Neuronal stem cell (in vitro differentiated cells): ENCODE measurements at regions not wholly inside any gene's neighbourhood (a gene's known extent, or its start where the extent isn't known, plus 50 kb on each side); places are given as distances from the start of the nearest gene placed in this dataset.

Experiments used
- DNase-seq: peaks from one replicate; pipeline ENCODE4 v3.0.0-alpha.2; 2013; ENCODE audit warnings: low spot score
- H2AFZ ChIP-seq: one replicate; pipeline ENCODE4 v1.6.1; 2013; ENCODE audit warnings: mild to moderate bottlenecking, low read length, inconsistent platforms
- H2AK5ac ChIP-seq: 2 replicates; pipeline ENCODE4 v1.6.1; 2013; ENCODE audit warnings: low read depth, mild to moderate bottlenecking, inconsistent platforms, low read length, moderate library complexity, mixed read lengths
- H2BK120ac ChIP-seq: 2 replicates; pipeline ENCODE4 v1.6.1; 2013; ENCODE audit warnings: low read depth, mild to moderate bottlenecking, inconsistent platforms, low read length, moderate library complexity, mixed read lengths
- H2BK12ac ChIP-seq: one replicate; pipeline ENCODE4 v1.6.1; 2013; ENCODE audit warnings: low read length, inconsistent platforms
- H2BK15ac ChIP-seq: 2 replicates; pipeline ENCODE4 v1.6.1; 2013; ENCODE audit warnings: mild to moderate bottlenecking, low read length, inconsistent platforms, mixed read lengths
- H2BK5ac ChIP-seq: one replicate; pipeline ENCODE4 v1.6.1; 2013; ENCODE audit warnings: inconsistent platforms, mild to moderate bottlenecking, low read length, moderate library complexity
- H3K14ac ChIP-seq: one replicate; pipeline ENCODE4 v1.6.1; 2013; ENCODE audit warnings: low read length, inconsistent platforms
- H3K18ac ChIP-seq: 2 replicates; pipeline ENCODE4 v1.6.1; 2013; ENCODE audit warnings: low read length, inconsistent platforms
- H3K23ac ChIP-seq: 2 replicates; pipeline ENCODE4 v1.6.1; 2013; ENCODE audit warnings: low read depth, mild to moderate bottlenecking, mixed read lengths, low read length, inconsistent platforms; ENCODE audit not compliant: poor library complexity
- H3K27ac ChIP-seq: replicated peaks from 3 replicates; pipeline ENCODE4 v1.5.1; 2013; ENCODE audit warnings: low read length, inconsistent platforms
- H3K27me3 ChIP-seq, 3 experiments: 2 replicates each; pipeline ENCODE4 v1.6.1; 2013; ENCODE audit warnings: low read length in 3 of 3, mild to moderate bottlenecking in 2 of 3, inconsistent platforms in 1 of 3, low read depth in 1 of 3, mixed read lengths in 1 of 3, moderate library complexity in 1 of 3; ENCODE audit not compliant: control insufficient read depth in 3 of 3, insufficient read depth in 3 of 3
- H3K36me3 ChIP-seq, 2 donors: replicated peaks in 1 of 2; 2 replicates each; pipeline ENCODE4 v1.6.1; 2013; ENCODE audit warnings: low read length in 2 of 2; ENCODE audit not compliant: control insufficient read depth in 2 of 2, insufficient read depth in 2 of 2
- H3K4ac ChIP-seq: 2 replicates; pipeline ENCODE4 v1.6.1; 2013; ENCODE audit warnings: inconsistent platforms, mild to moderate bottlenecking, low read length, moderate library complexity
- H3K4me1 ChIP-seq, 2 donors: 1 replicate in 1 of 2; 2 replicates in 1 of 2; pipeline ENCODE4 v1.6.1; 2013; ENCODE audit warnings: low read length in 2 of 2, low read depth in 1 of 2; ENCODE audit not compliant: control insufficient read depth in 2 of 2, insufficient read depth in 1 of 2
- H3K4me2 ChIP-seq: one replicate; pipeline ENCODE4 v1.6.1; 2013; ENCODE audit warnings: mild to moderate bottlenecking, low read length, inconsistent platforms; ENCODE audit not compliant: insufficient read depth, poor library complexity, severe bottlenecking
- H3K4me3 ChIP-seq, 2 donors: 2 replicates each; pipeline ENCODE4 v1.5.1; 2013; ENCODE audit warnings: low read length in 2 of 2, mild to moderate bottlenecking in 2 of 2, inconsistent platforms in 1 of 2, moderate library complexity in 1 of 2
- H3K79me1 ChIP-seq: one replicate; pipeline ENCODE4 v1.6.1; 2013; ENCODE audit warnings: low read depth, mild to moderate bottlenecking, inconsistent platforms, low read length, moderate library complexity
- H3K9ac ChIP-seq: one replicate; pipeline ENCODE4 v1.6.1; 2013; ENCODE audit warnings: mild to moderate bottlenecking, low read depth, low read length, inconsistent platforms; ENCODE audit not compliant: poor library complexity
- H3K9me3 ChIP-seq, 2 donors: replicated peaks in 1 of 2; 2 replicates each; pipeline versions ENCODE3 to v1.6.1; 2013; ENCODE audit warnings: low read length in 2 of 2, mild to moderate bottlenecking in 2 of 2, inconsistent platforms in 1 of 2, low read depth in 1 of 2, mixed read lengths in 1 of 2, moderate library complexity in 1 of 2; ENCODE audit not compliant: control insufficient read depth in 2 of 2, insufficient read depth in 1 of 2
- H4K8ac ChIP-seq: one replicate; pipeline ENCODE4 v1.6.1; 2013; ENCODE audit warnings: low read depth, mild to moderate bottlenecking, inconsistent platforms, low read length, moderate library complexity
- H4K91ac ChIP-seq: one replicate; pipeline ENCODE4 v1.6.1; 2013; ENCODE audit warnings: low read length, low read depth, mild to moderate bottlenecking, inconsistent platforms; ENCODE audit not compliant: poor library complexity
- WGBS, 2 donors: extraction: QIAGEN DNeasy Blood & Tissue Kit; methylation state at CpG; one replicate each; pipeline ENCODE4 v1.1.7; 2013; ENCODE audit warnings: missing lambda C conversion rate in 2 of 2, mixed read lengths in 1 of 2; ENCODE audit not compliant: insufficient read length in 2 of 2, insufficient replicate concordance in 1 of 2; ENCODE audit errors: extremely low coverage in 2 of 2; 5-methylcytosine and 5-hydroxymethylcytosine counted together

- H3K36me3 ChIP-seq, result no peaks in the 10 kb centered on the region
- no peak overlapping the region for H3K4me3 ChIP-seq
- H3K9ac ChIP-seq, result no peak overlapping the region
- H2BK12ac ChIP-seq, result no peak overlapping the region
- no peak overlapping the region for H2BK15ac ChIP-seq
- no peak overlapping the region for H4K91ac ChIP-seq
- no peak overlapping the region for H4K8ac ChIP-seq
- DNase-seq, result no peak
- H3K4me1 ChIP-seq, result no peaks in the 10 kb centered on the region
- no peaks in the 10 kb centered on the region for H3K79me1 ChIP-seq
- H3K14ac ChIP-seq, result no peak overlapping the region
- no peak overlapping the region for H2BK120ac ChIP-seq
- H3K27me3 ChIP-seq, result no peaks in the 10 kb centered on the region
- no peak overlapping the region for H3K27ac ChIP-seq
- H3K18ac ChIP-seq, result no peak overlapping the region
- no peak overlapping the region for H2AFZ ChIP-seq
- no peak overlapping the region for H2BK5ac ChIP-seq
- H3K4me2 ChIP-seq, result no peak overlapping the region
- no peaks in the 10 kb centered on the region for H3K9me3 ChIP-seq
- no peak overlapping the region for H2AK5ac ChIP-seq
- H3K23ac ChIP-seq, result no peak overlapping the region
- H3K4ac ChIP-seq, result no peak overlapping the region
These were observed 890.2 kb upstream of the KCND2 start for GRCh38 chr7:119382726-119383125.

DNA sequence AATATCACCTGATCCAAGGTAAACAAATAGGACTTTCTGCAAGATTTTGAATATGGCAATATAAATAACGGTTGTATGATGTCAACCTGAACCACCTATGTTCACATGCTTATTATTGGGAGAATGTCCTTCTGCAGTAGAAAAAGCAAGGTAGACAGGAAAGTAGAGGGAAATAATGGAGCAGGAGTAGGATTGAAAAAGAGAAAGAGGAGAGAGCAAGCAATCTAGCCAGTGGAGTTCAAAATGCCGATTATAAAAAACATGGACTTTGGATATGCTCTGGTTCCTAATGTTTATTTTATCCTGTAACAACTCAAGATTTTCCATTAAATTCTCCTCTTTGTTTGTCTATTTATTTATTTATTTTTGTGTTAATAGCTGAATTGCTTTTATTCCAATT, 878.0 kb upstream of the KCND2 start:
- no CpG with 5 or more reads among the region's 2 CpGs for WGBS, 2 donors
- H2AK5ac ChIP-seq, result no peak overlapping the region
- H2BK120ac ChIP-seq, result no peak overlapping the region
- H2BK5ac ChIP-seq, result no peak overlapping the region
- no peak overlapping the region for H3K4ac ChIP-seq
- no peaks in the 10 kb centered on the region for H3K79me1 ChIP-seq
- H3K9ac ChIP-seq, result no peak overlapping the region
- no peaks in the 10 kb centered on the region for H3K9me3 ChIP-seq
- no peak overlapping the region for H2BK15ac ChIP-seq
- no peak overlapping the region for H4K8ac ChIP-seq
- no peak overlapping the region for H4K91ac ChIP-seq
- no peak overlapping the region for H3K4me3 ChIP-seq
- no peak overlapping the region for H3K14ac ChIP-seq
- no peak overlapping the region for H3K18ac ChIP-seq
- H2AFZ ChIP-seq, result no peak overlapping the region
- no peak overlapping the region for H3K23ac ChIP-seq
- H3K27me3 ChIP-seq, result no peaks in the 10 kb centered on the region
- H2BK12ac ChIP-seq, result no peak overlapping the region
- H3K27ac ChIP-seq, result no peak overlapping the region
- no peak overlapping the region for H3K4me2 ChIP-seq
- H3K4me1 ChIP-seq, result no peaks in the 10 kb centered on the region
- no peaks in the 10 kb centered on the region for H3K36me3 ChIP-seq
- DNase-seq, result no peak

DNA sequence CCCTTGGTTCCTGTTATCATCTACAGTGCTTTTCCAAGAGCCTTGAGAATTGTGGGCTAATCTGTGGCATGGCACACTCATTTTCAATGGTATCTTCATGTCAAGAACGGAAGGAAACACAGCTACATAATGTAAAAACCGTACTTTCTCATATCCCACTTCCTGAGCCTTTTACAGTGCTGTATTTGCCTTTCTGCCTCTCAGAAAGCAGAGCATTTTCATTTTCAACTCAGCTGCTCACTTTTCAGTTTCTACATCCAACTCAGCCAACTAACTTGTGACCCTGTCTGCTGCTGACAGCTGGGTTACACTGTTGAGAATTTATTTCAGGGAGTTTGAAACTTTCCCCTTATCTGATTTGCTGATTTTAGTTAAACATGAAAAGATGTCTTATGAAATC, 875.8 kb upstream of the KCND2 start:
- Histone ChIP-seq H3K14ac (no peak overlapping the region), H2BK12ac (no peak overlapping the region), H3K4me1 (no peaks in the 10 kb centered on the region), H4K91ac (no peak overlapping the region), H3K23ac (no peak overlapping the region), H2BK15ac (no peak overlapping the region), H4K8ac (no peak overlapping the region), H2BK120ac (no peak overlapping the region), H3K27ac (no peak overlapping the region), H3K9me3 (no peaks in the 10 kb centered on the region), H3K79me1 (no peaks in the 10 kb centered on the region), H2AK5ac (no peak overlapping the region), H2AFZ (no peak overlapping the region), H3K18ac (no peak overlapping the region), H3K36me3 (no peaks in the 10 kb centered on the region), H3K4me2 (no peak overlapping the region), H3K27me3 (no peaks in the 10 kb centered on the region), H3K4me3 (no peak overlapping the region), H3K9ac (no peak overlapping the region), H3K4ac (no peak overlapping the region), H2BK5ac (no peak overlapping the region)
- no CpG with 5 or more reads among the region's 2 CpGs for WGBS, 2 donors
- DNase-seq, result no peak

DNA sequence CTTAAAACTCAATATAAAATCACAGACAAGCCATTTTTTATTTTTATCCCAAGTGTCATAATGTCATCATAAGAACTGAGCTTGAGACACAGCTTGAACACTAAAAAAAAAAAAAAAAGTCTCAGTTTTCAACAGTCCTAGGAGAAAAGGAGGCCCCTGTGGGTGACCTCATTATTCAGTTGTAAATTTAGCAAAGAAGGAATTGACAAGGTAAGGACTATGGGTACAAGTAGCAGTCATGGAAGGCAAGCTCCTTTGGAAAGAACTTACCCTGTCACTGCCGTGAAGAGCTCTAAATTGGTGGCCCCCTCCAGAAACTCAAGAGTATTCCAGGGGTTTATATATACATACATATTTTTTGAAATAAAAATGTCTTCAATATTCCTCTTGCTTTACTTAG, 864.4 kb upstream of the KCND2 start:
- Histone ChIP-seq H3K4ac (no peak overlapping the region), H3K4me3 (no peak overlapping the region), H4K91ac (no peak overlapping the region), H3K27me3 (no peaks in the 10 kb centered on the region), H3K4me1 (no peaks in the 10 kb centered on the region), H3K9me3 (no peaks in the 10 kb centered on the region), H3K36me3 (no peaks in the 10 kb centered on the region), H2BK120ac (no peak overlapping the region), H2BK15ac (no peak overlapping the region), H3K4me2 (no peak overlapping the region), H3K9ac (no peak overlapping the region), H4K8ac (no peak overlapping the region), H2BK12ac (no peak overlapping the region), H3K27ac (no peak overlapping the region), H3K23ac (no peak overlapping the region), H2BK5ac (no peak overlapping the region), H2AFZ (no peak overlapping the region), H2AK5ac (no peak overlapping the region), H3K14ac (no peak overlapping the region), H3K18ac (no peak overlapping the region), H3K79me1 (no peaks in the 10 kb centered on the region)
- no CpG with 5 or more reads among the region's 1 CpG for WGBS, 2 donors
- DNase-seq, result no peak
